Osteocyte (in vitro differentiated cells): ENCODE measurements at regions not wholly inside any gene's neighbourhood (a gene's known extent, or its start where the extent isn't known, plus 50 kb on each side); places are given as distances from the start of the nearest gene placed in this dataset.

Experiments used
- DNase-seq: peaks from one replicate; pipeline ENCODE4 v3.0.0; 2021; ENCODE audit warnings: mixed read lengths; ENCODE audit not compliant: unreplicated experiment; ENCODE audit errors: extremely low spot score
- H3K27ac Mint-ChIP-seq: one replicate; pipeline ENCODE4 v1.8.0; 2021; ENCODE audit warnings: mild to moderate bottlenecking, mixed read lengths; ENCODE audit not compliant: unreplicated experiment
- H3K27me3 Mint-ChIP-seq: one replicate; pipeline ENCODE4 v1.8.0; 2021; ENCODE audit warnings: mixed read lengths; ENCODE audit not compliant: unreplicated experiment
- H3K36me3 Mint-ChIP-seq: one replicate; pipeline ENCODE4 v1.8.0; 2021; ENCODE audit warnings: mixed read lengths; ENCODE audit not compliant: unreplicated experiment
- H3K4me1 Mint-ChIP-seq: one replicate; pipeline ENCODE4 v1.8.0; 2021; ENCODE audit warnings: mixed read lengths; ENCODE audit not compliant: unreplicated experiment
- H3K4me3 Mint-ChIP-seq: one replicate; pipeline ENCODE4 v1.8.0; 2021; ENCODE audit warnings: mild to moderate bottlenecking, moderate library complexity, mixed read lengths; ENCODE audit not compliant: unreplicated experiment
- H3K9me3 Mint-ChIP-seq: one replicate; pipeline ENCODE4 v1.8.0; 2021; ENCODE audit warnings: mixed read lengths; ENCODE audit not compliant: unreplicated experiment
- TF ChIP-seq, protein P1 (sequence below): fragments of 200-600 bp; sonication (generic); IDR thresholded peaks from 2 replicates; pipeline ENCODE4 v1.5.0; 2021; ENCODE audit warnings: antibody characterized with exemption, mild to moderate bottlenecking, moderate library complexity

DNA sequence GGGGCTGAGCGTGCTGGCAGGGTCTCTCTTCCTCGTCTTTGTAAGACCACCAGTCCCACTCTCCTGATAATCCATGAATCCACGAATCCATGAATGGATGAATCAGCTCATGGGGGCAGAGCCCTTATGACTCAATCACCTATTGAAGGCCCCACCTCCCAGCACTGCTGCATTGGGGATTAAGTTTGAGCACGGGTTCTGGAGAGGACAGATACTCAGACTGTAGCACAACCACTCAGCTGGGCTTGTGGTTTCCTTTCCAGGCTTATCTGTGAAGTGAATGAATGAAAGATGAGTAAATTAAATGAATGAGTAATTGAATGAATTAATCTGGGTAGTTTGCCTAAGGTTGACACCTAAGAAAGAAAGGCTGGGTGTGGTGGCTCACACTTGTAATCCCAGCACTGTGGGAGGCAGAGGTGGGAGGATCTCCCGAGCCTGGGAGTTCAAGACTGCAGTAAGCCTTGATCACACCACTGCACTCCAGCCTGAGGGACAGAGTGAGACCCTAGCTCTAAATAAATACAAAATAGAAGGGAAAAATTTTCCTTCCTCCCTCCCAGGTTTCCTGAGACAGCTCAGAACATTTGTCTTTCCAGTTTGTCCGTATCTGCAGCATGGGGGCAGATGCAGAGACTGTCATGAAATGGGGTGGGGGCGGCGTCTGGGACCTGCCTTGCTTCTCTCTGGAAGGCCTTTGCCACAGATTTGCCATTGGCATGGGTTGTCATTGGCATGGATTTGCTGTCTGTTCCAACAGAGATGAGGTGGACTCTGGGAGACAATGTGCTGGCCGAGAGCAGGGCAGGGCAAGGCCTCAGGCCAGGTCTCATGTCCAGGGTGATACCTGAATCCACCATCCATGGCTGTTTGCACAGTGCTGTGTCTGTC is 187.7 kb upstream of the C1orf174 start:
- Mint-ChIP-seq H3K4me3 (no peak overlapping the region), H3K27ac (no peak overlapping the region), H3K27me3 (no peaks in the 10 kb centered on the region), H3K36me3 (no peaks in the 10 kb centered on the region), H3K4me1 (no peaks in the 10 kb centered on the region), H3K9me3 (peaks cover 20% of the 10 kb centered on the region)
- no peak for DNase-seq
- TF ChIP-seq, protein P1, sequence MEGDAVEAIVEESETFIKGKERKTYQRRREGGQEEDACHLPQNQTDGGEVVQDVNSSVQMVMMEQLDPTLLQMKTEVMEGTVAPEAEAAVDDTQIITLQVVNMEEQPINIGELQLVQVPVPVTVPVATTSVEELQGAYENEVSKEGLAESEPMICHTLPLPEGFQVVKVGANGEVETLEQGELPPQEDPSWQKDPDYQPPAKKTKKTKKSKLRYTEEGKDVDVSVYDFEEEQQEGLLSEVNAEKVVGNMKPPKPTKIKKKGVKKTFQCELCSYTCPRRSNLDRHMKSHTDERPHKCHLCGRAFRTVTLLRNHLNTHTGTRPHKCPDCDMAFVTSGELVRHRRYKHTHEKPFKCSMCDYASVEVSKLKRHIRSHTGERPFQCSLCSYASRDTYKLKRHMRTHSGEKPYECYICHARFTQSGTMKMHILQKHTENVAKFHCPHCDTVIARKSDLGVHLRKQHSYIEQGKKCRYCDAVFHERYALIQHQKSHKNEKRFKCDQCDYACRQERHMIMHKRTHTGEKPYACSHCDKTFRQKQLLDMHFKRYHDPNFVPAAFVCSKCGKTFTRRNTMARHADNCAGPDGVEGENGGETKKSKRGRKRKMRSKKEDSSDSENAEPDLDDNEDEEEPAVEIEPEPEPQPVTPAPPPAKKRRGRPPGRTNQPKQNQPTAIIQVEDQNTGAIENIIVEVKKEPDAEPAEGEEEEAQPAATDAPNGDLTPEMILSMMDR, result no peak

GRCh38 chr1:4088676-4089075 is 188.6 kb upstream of the C1orf174 start:
- TF ChIP-seq, protein P1, result no peak
- Mint-ChIP-seq H3K36me3 (peaks cover 2% of the 10 kb centered on the region), H3K27ac (no peak overlapping the region), H3K4me3 (no peak overlapping the region), H3K27me3 (no peaks in the 10 kb centered on the region), H3K9me3 (peaks cover 23% of the 10 kb centered on the region), H3K4me1 (no peaks in the 10 kb centered on the region)
- no peak for DNase-seq

DNA sequence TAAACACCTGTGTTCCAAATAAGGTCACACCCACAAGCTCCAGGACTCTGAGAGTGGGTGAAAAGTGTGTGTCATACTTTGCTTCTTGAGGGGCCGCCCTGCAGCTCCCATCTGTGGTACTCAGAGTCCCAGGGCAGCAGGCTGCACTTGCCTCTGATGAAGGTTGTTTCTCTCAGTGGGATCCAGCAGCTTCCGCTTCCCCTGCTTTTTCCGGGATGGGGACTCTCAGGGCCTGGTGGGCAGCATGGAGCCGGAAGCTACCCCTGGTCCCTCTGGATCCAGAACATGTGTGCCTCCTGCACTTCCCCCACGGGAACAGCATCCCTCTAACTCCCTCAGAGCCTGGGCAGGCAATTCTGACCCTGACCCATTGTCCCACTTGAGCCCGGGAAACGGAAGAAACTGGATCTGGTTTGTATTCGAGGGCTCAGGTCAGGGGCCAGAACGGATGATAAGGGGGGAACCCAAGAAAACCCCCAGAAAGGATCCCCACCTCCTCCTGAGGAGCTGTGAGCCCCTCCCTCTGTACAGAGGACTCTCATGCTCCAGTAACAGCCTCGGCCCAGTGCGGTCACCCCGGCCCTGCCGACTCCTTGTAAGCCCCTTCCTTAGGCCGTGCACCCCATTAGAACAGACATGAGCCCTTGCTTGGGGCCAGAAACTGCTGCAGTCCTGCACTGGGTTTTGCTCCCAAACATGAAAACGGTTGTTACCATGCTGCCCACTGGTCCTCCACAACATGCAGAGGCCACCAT is 189.5 kb upstream of the C1orf174 start:
- Mint-ChIP-seq H3K27me3 (no peaks in the 10 kb centered on the region), H3K9me3 (peaks cover 26% of the 10 kb centered on the region), H3K4me3 (no peak overlapping the region), H3K27ac (no peak overlapping the region), H3K36me3 (peaks cover 2% of the 10 kb centered on the region), H3K4me1 (no peaks in the 10 kb centered on the region)
- TF ChIP-seq, protein P1, result no peak
- DNase-seq, result no peak

DNA sequence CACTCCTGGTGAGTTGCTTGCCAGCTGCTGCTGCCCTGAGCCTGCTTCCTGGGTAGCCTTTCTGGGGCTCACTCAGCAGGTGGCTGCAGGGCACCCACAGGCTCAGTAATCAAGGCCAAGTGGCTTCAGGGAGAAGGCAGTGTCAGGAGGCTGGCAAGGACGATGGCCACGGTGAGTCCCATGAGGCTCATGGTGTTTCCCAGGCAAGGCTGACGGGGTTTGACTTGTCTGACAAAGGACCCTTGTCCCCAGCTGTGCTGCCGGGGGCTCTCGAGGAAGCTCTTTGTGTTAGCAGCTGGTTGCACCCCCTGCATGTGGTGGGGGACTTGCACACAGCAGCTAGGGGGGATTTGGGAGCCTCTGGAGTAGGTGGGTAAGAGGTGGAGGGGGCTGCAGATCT is 190.5 kb upstream of the C1orf174 start:
- Mint-ChIP-seq H3K36me3 (peaks cover 2% of the 10 kb centered on the region), H3K27ac (no peak overlapping the region), H3K27me3 (no peaks in the 10 kb centered on the region), H3K9me3 (peaks cover 28% of the 10 kb centered on the region), H3K4me1 (no peaks in the 10 kb centered on the region), H3K4me3 (no peak overlapping the region)
- DNase-seq, result no peak
- TF ChIP-seq, protein P1, result no peak
